NCI-H345 treated with DMSO at 0.1 percent for 48 hours (cell line): ENCODE measurements at regions not wholly inside any gene's neighbourhood (a gene's known extent, or its start where the extent isn't known, plus 50 kb on each side); places are given as distances from the start of the nearest gene placed in this dataset.
"Not testable (repeated sequence)": the region's sequence is repeated elsewhere in the genome, so short reads cannot be mapped to it uniquely, and the experiment has no call there.

ENCODE experiments used
- DNase-seq: peaks from one replicate; lab custom pipeline; 2025; ENCODE audit not compliant: unreplicated experiment; lab: John Stamatoyannopoulos, UW

- DNase-seq: no peak
These were observed 72.5 kb downstream of the LHX2 start for GRCh38 chr9:124084087-124084486.

GRCh38 chr9:124087226-124087625 lies 75.7 kb downstream of the LHX2 start:
- DNase-seq: no peak

GRCh38 chr9:124088476-124088837 lies 76.9 kb downstream of the LHX2 start:
- no peak for DNase-seq

GRCh38 chr9:124089631-124090488 lies 78.3 kb downstream of the LHX2 start:
- peak; percentile 75 for DNase-seq

GRCh38 chr9:124098141-124098905 lies 86.8 kb downstream of the LHX2 start:
- no peak for DNase-seq

GRCh38 chr9:124099860-124100259 lies 88.3 kb downstream of the LHX2 start:
- no peak for DNase-seq

GRCh38 chr9:124101215-124101968 lies 89.8 kb downstream of the LHX2 start:
- DNase-seq: no peak

- DNase-seq: no peak
These were observed 90.4 kb downstream of the LHX2 start for GRCh38 chr9:124101969-124102345.

- no peak for DNase-seq
These were observed 90.8 kb downstream of the LHX2 start for GRCh38 chr9:124102363-124102762.

- DNase-seq: no peak
These were observed 93.7 kb downstream of the LHX2 start for GRCh38 chr9:124105266-124105665.

- DNase-seq: peak; percentile 69
These were observed 96.6 kb downstream of the LHX2 start for GRCh38 chr9:124108216-124108615.

GRCh38 chr9:124110307-124110915 lies 98.8 kb downstream of the LHX2 start:
- DNase-seq: no peak

- no peak for DNase-seq
These were observed 105.3 kb downstream of the LHX2 start for GRCh38 chr9:124116683-124117363.

- DNase-seq: no peak
These were observed 107.3 kb downstream of the LHX2 start for GRCh38 chr9:124118894-124119293.

- no peak for DNase-seq
These were observed 108.7 kb downstream of the LHX2 start for GRCh38 chr9:124120272-124120671.

GRCh38 chr9:124121725-124122124 lies 110.2 kb downstream of the LHX2 start:
- DNase-seq: no peak

- DNase-seq: no peak
These were observed 110.8 kb downstream of the LHX2 start for GRCh38 chr9:124122321-124122720.

GRCh38 chr9:124122813-124123462 lies 111.4 kb downstream of the LHX2 start:
- no peak for DNase-seq

GRCh38 chr9:124123621-124124020 lies 112.1 kb downstream of the LHX2 start:
- not testable (repeated sequence) for DNase-seq
